Gastroesophageal sphincter (tissue), 4 donors: ENCODE measurements at regions not wholly inside any gene's neighbourhood (a gene's known extent, or its start where the extent isn't known, plus 50 kb on each side); places are given as distances from the start of the nearest gene placed in this dataset.

ENCODE experiments used
- ATAC-seq: fragments of 150-250 bp; one replicate; pipeline ENCODE4 v1.9.1; 2016; ENCODE audit warnings: mild to moderate bottlenecking, moderate library complexity
- H3K27ac ChIP-seq, 4 donors: fragments of 200-600 bp; sonication (generic) in 3 of 4; 1 replicate in 3 of 4; 2 replicates in 1 of 4; pipeline ENCODE4 v1.5.1; 2016 to 2019
- H3K27me3 ChIP-seq: fragments of 200-600 bp; sonication (generic); one replicate; pipeline ENCODE4 v1.5.1; 2019
- H3K36me3 ChIP-seq, 2 donors: fragments of 200-600 bp; sonication (generic); one replicate each; pipeline ENCODE4 v1.5.1; 2019; ENCODE audit warnings: control low read depth in 1 of 2
- H3K4me1 ChIP-seq, 3 donors: fragments of 200-600 bp; sonication (generic); 1 replicate in 2 of 3; 2 replicates in 1 of 3; pipeline ENCODE4 v1.5.1; 2016 to 2019; ENCODE audit warnings: control low read depth in 2 of 3
- H3K4me3 ChIP-seq, 2 donors: fragments of 200-600 bp; sonication (generic); one replicate each; pipeline ENCODE4 v1.5.1; 2019; ENCODE audit warnings: mild to moderate bottlenecking in 1 of 2, moderate library complexity in 1 of 2
- H3K9me3 ChIP-seq, 3 donors: fragments of 200-600 bp; sonication (generic); one replicate each; pipeline ENCODE4 v1.5.1; 2017 to 2019; ENCODE audit warnings: control low read depth in 2 of 3
- CTCF ChIP-seq, 4 experiments: fragments of 200-600 bp in 2 of 4; fragments of 450-650 bp in 2 of 4; sonication (generic) in 1 of 4; IDR thresholded peaks; one replicate each; pipeline ENCODE4 v1.5.1; 2017 to 2019; ENCODE audit warnings: antibody characterized with exemption in 4 of 4, mild to moderate bottlenecking in 2 of 4, moderate library complexity in 2 of 4
- EP300 ChIP-seq: sonication (generic); formaldehyde crosslinking; IDR thresholded peaks from one replicate; pipeline ENCODE4 v1.6.1; 2017; ENCODE audit warnings: antibody characterized with exemption, mild to moderate bottlenecking
- POLR2A ChIP-seq, 2 donors: fragments of 450-650 bp; IDR thresholded peaks; one replicate each; pipeline ENCODE4 v1.6.1; 2017; ENCODE audit warnings: antibody characterized with exemption in 2 of 2, mild to moderate bottlenecking in 2 of 2, moderate library complexity in 1 of 2
- POLR2AphosphoS5 ChIP-seq: sonication (generic); formaldehyde crosslinking; IDR thresholded peaks from one replicate; pipeline ENCODE4 v1.6.1; 2017; ENCODE audit warnings: antibody characterized with exemption
- WGBS, 2 donors: methylation state at CpG; one replicate each; pipeline ENCODE4 v1.1.5; 2018; ENCODE audit warnings: low coverage in 1 of 2; 5-methylcytosine and 5-hydroxymethylcytosine counted together

GRCh38 chr4:180284267-180284666 lies 1958.9 kb upstream of the TENM3 start:
- H3K9me3 ChIP-seq: no peaks in the 10 kb centered on the region
- 80 to 91% methylated on average over 3 of the region's 3 CpGs for WGBS, 2 donors
- no peak for ATAC-seq
- H3K4me3 ChIP-seq: no peak overlapping the region
- H3K27me3 ChIP-seq: no peaks in the 10 kb centered on the region
- TF ChIP-seq CTCF (IDR thresholded peaks at IDR 0.05) (no peak), POLR2A (IDR thresholded peaks at IDR 0.05) (no peak), EP300 (no peak), POLR2AphosphoS5 (no peak)
- no peaks in the 10 kb centered on the region for H3K36me3 ChIP-seq
- no peaks in the 10 kb centered on the region for H3K4me1 ChIP-seq
- H3K27ac ChIP-seq: no peak overlapping the region

GRCh38 chr4:180285796-180286195 lies 1957.4 kb upstream of the TENM3 start:
- H3K27ac ChIP-seq: no peak overlapping the region
- no peaks in the 10 kb centered on the region for H3K27me3 ChIP-seq
- ATAC-seq: no peak
- WGBS, 2 donors: 73 to 90% methylated on average over 1 of the region's 1 CpG
- TF ChIP-seq EP300: no peak
- no peak for TF ChIP-seq POLR2AphosphoS5
- no peak for TF ChIP-seq CTCF (IDR thresholded peaks at IDR 0.05)
- TF ChIP-seq POLR2A (IDR thresholded peaks at IDR 0.05): no peak
- no peaks in the 10 kb centered on the region for H3K36me3 ChIP-seq
- H3K4me1 ChIP-seq: no peaks in the 10 kb centered on the region
- H3K9me3 ChIP-seq: no peaks in the 10 kb centered on the region
- no peak overlapping the region for H3K4me3 ChIP-seq

GRCh38 chr4:180292339-180292738 lies 1950.9 kb upstream of the TENM3 start:
- no peaks in the 10 kb centered on the region for H3K27me3 ChIP-seq
- no peaks in the 10 kb centered on the region for H3K4me1 ChIP-seq
- TF ChIP-seq POLR2A (IDR thresholded peaks at IDR 0.05) (no peak), POLR2AphosphoS5 (no peak), CTCF (IDR thresholded peaks at IDR 0.05) (no peak), EP300 (no peak)
- no peaks in the 10 kb centered on the region for H3K36me3 ChIP-seq
- WGBS, 2 donors: 6 to 18% methylated on average over 1 of the region's 1 CpG
- ATAC-seq: no peak
- H3K4me3 ChIP-seq: no peak overlapping the region
- no peaks in the 10 kb centered on the region for H3K9me3 ChIP-seq
- H3K27ac ChIP-seq: no peak overlapping the region

- H3K4me3 ChIP-seq: no peak overlapping the region
- no peaks in the 10 kb centered on the region for H3K36me3 ChIP-seq
- no peak for TF ChIP-seq POLR2AphosphoS5
- no peak for TF ChIP-seq CTCF (IDR thresholded peaks at IDR 0.05)
- TF ChIP-seq POLR2A (IDR thresholded peaks at IDR 0.05): no peak
- no peak for TF ChIP-seq EP300
- no peaks in the 10 kb centered on the region for H3K9me3 ChIP-seq
- WGBS, 2 donors: 33 to 50% methylated on average over 4 of the region's 4 CpGs
- ATAC-seq: no peak
- no peak overlapping the region for H3K27ac ChIP-seq
- H3K4me1 ChIP-seq: no peaks in the 10 kb centered on the region
- H3K27me3 ChIP-seq: no peaks in the 10 kb centered on the region
Observed at GRCh38 chr4:180296036-180296599, 1947.1 kb upstream of the TENM3 start.

GRCh38 chr4:180304321-180304720 lies 1938.9 kb upstream of the TENM3 start:
- H3K9me3 ChIP-seq: no peaks in the 10 kb centered on the region
- ATAC-seq: no peak
- no peak overlapping the region for H3K4me3 ChIP-seq
- H3K4me1 ChIP-seq: no peaks in the 10 kb centered on the region
- 68 to 81% methylated on average over 4 of the region's 4 CpGs for WGBS, 2 donors
- H3K27ac ChIP-seq: no peak overlapping the region
- no peak for TF ChIP-seq POLR2AphosphoS5
- TF ChIP-seq CTCF (IDR thresholded peaks at IDR 0.05): no peak
- no peak for TF ChIP-seq POLR2A (IDR thresholded peaks at IDR 0.05)
- no peak for TF ChIP-seq EP300
- H3K36me3 ChIP-seq: no peaks in the 10 kb centered on the region
- H3K27me3 ChIP-seq: no peaks in the 10 kb centered on the region
